Stomach (tissue), 4 donors: ENCODE measurements at regions not wholly inside any gene's neighbourhood (a gene's known extent, or its start where the extent isn't known, plus 50 kb on each side); places are given as distances from the start of the nearest gene placed in this dataset.

Experiments used
- POLR2A ChIP-seq, 4 donors: fragments of 450-650 bp; IDR thresholded peaks; one replicate each; pipeline ENCODE4 v1.6.1; 2016; ENCODE audit warnings: antibody characterized with exemption in 4 of 4, control low read depth in 2 of 4, mild to moderate bottlenecking in 1 of 4, moderate library complexity in 1 of 4
- POLR2AphosphoS5 ChIP-seq, 3 donors: sonication (generic); formaldehyde crosslinking; IDR thresholded peaks; one replicate each; pipeline ENCODE4 v1.6.1; 2016; ENCODE audit warnings: antibody characterized with exemption in 3 of 3
- TF ChIP-seq, protein P1 (sequence below), 7 experiments: fragments of 450-650 bp in 4 of 7; fragments of 200-600 bp in 3 of 7; sonication (generic) in 3 of 7; IDR thresholded peaks; one replicate each; pipeline ENCODE4 v1.5.1; 2016 to 2019; ENCODE audit warnings: antibody characterized with exemption in 7 of 7, control low read depth in 2 of 7, mild to moderate bottlenecking in 1 of 7

DNA sequence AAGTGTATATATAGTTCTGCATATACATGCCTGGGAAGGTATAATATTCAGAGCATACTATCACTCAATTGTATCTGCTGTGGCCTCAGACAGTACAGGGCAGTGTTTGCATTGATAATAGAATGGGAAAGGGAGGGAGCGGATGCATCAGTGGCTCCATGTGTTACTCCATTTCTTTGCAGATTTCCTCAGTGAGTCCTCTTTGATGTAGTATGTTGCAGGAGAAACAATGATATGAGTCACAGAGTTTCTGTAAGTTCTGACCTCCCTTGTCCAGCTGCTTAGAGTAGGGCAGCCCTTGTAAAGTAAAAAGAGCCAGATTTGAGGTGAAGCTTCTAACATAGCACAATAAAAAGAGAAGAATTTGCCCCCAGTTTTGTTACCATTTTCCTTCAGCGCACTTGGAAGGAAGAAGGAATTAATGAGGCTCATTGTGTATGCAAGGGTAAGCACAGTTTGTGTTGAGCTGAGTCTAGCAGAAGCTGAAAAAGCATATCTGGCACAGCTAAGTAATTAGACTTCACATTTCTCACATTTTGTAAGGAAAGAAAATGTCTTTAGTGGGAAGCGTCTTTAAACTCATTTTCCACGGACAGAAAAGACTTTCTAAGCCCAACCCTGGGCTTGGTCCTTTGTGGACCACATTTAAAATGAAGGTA is 555.8 kb upstream of the IL12A start:
- TF ChIP-seq, protein P1, sequence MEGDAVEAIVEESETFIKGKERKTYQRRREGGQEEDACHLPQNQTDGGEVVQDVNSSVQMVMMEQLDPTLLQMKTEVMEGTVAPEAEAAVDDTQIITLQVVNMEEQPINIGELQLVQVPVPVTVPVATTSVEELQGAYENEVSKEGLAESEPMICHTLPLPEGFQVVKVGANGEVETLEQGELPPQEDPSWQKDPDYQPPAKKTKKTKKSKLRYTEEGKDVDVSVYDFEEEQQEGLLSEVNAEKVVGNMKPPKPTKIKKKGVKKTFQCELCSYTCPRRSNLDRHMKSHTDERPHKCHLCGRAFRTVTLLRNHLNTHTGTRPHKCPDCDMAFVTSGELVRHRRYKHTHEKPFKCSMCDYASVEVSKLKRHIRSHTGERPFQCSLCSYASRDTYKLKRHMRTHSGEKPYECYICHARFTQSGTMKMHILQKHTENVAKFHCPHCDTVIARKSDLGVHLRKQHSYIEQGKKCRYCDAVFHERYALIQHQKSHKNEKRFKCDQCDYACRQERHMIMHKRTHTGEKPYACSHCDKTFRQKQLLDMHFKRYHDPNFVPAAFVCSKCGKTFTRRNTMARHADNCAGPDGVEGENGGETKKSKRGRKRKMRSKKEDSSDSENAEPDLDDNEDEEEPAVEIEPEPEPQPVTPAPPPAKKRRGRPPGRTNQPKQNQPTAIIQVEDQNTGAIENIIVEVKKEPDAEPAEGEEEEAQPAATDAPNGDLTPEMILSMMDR (IDR thresholded peaks at IDR 0.05) = no peak
- TF ChIP-seq POLR2A (IDR thresholded peaks at IDR 0.05) = no peak
- TF ChIP-seq POLR2AphosphoS5 (IDR thresholded peaks at IDR 0.05) = no peak
